ENCODE measurements at regions not wholly inside any gene's neighbourhood (a gene's known extent, or its start where the extent isn't known, plus 50 kb on each side); places are given as distances from the start of the nearest gene placed in this dataset.

DNA sequence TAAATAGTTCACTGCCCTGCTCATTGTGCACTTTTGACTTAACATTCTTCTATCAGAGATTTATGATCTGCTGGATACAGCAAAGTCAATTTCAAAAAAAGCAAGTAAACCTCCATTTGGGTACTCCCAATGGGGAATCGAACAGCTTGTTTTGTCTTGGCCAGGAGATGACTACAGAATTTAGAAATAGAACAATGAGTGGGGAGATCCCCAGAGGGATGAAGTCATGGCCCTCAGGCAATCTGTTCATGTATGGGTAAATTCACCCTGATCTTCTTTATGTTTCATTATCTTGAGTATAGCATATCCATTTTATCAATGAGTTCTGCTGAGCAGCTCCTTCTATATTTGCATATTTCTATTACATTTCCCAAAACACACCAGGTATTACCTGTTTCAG is 1681.9 kb downstream of the HACE1 start:
- 0% methylated on average over 1 of the region's 1 CpG for WGBS
- TF ChIP-seq HNF4G (IDR thresholded peaks at IDR 0.05) = no peak
- no peak for TF ChIP-seq NR2F2 (IDR thresholded peaks at IDR 0.05)
- no peak for TF ChIP-seq ATF3 (IDR thresholded peaks at IDR 0.05)
- no peak for TF ChIP-seq GABPA (IDR thresholded peaks at IDR 0.05 in 1 of 2, conservative IDR thresholded peaks at IDR 0.05 in 1 of 2)
- no peaks in the 10 kb centered on the region for H3K9me3 ChIP-seq (ENCODE audit: control insufficient read depth in 4 of 4, low read length in 3 of 4)
- DNase-seq (ENCODE audit: low spot score) = no peak
- H3K36me3 ChIP-seq (ENCODE audit: control insufficient read depth in 4 of 4, insufficient read depth in 3 of 4, low read depth in 1 of 4, low read length in 3 of 4) = no peaks in the 10 kb centered on the region
- H3K4me3 ChIP-seq (ENCODE audit: low read depth in 1 of 3, low read length in 3 of 3) = no peak overlapping the region
- H3K4me1 ChIP-seq (ENCODE audit: control insufficient read depth in 4 of 4, insufficient read depth in 4 of 4, low read length in 3 of 4) = no peaks in the 10 kb centered on the region
- no peak overlapping the region for H3K27ac ChIP-seq (ENCODE audit: low read depth in 1 of 2, low read length in 2 of 2)
- H3K27me3 ChIP-seq (ENCODE audit: control insufficient read depth in 4 of 4, insufficient read depth in 4 of 4, low read length in 3 of 4) = no peaks in the 10 kb centered on the region
- no peak overlapping the region for H3K9ac ChIP-seq (ENCODE audit: low read depth in 1 of 2, low read length in 2 of 2)

GRCh38 chr6:103175056-103175455 is 1684.7 kb downstream of the HACE1 start:
- Histone ChIP-seq H3K27me3 (ENCODE audit: control insufficient read depth in 4 of 4, insufficient read depth in 4 of 4, low read length in 3 of 4) (no peaks in the 10 kb centered on the region), H3K4me3 (ENCODE audit: low read depth in 1 of 3, low read length in 3 of 3) (no peak overlapping the region), H3K9ac (ENCODE audit: low read depth in 1 of 2, low read length in 2 of 2) (no peak overlapping the region), H3K4me1 (ENCODE audit: control insufficient read depth in 4 of 4, insufficient read depth in 4 of 4, low read length in 3 of 4) (no peaks in the 10 kb centered on the region), H3K27ac (ENCODE audit: low read depth in 1 of 2, low read length in 2 of 2) (no peak overlapping the region), H3K36me3 (ENCODE audit: control insufficient read depth in 4 of 4, insufficient read depth in 3 of 4, low read depth in 1 of 4, low read length in 3 of 4) (no peaks in the 10 kb centered on the region), H3K9me3 (ENCODE audit: control insufficient read depth in 4 of 4, low read length in 3 of 4) (no peaks in the 10 kb centered on the region)
- 60% methylated on average over 1 of the region's 1 CpG for WGBS
- DNase-seq (ENCODE audit: low spot score) = no peak
- no peak for TF ChIP-seq TAF1 (conservative IDR thresholded peaks at IDR 0.05)
- no peak for TF ChIP-seq ATF3 (IDR thresholded peaks at IDR 0.05)
- no peak for TF ChIP-seq ZBTB33 (IDR thresholded peaks at IDR 0.05)
- TF ChIP-seq REST (IDR thresholded peaks at IDR 0.05) = no peak
- TF ChIP-seq EGR1 (IDR thresholded peaks at IDR 0.05; ENCODE audit: low read depth in 2 of 2) = no peak

GRCh38 chr6:103167345-103168071 is 1692.2 kb downstream of the HACE1 start:
- DNase-seq (ENCODE audit: low spot score) = no peak
- Histone ChIP-seq H3K4me3 (ENCODE audit: low read depth in 1 of 3, low read length in 3 of 3) (no peak overlapping the region), H3K27ac (ENCODE audit: low read depth in 1 of 2, low read length in 2 of 2) (no peak overlapping the region), H3K4me1 (ENCODE audit: control insufficient read depth in 4 of 4, insufficient read depth in 4 of 4, low read length in 3 of 4) (peaks cover 0 to 8% (median 3%) of the 10 kb centered on the region in 4 donors), H3K36me3 (ENCODE audit: control insufficient read depth in 4 of 4, insufficient read depth in 3 of 4, low read depth in 1 of 4, low read length in 3 of 4) (no peaks in the 10 kb centered on the region), H3K9me3 (ENCODE audit: control insufficient read depth in 4 of 4, low read length in 3 of 4) (no peaks in the 10 kb centered on the region), H3K27me3 (ENCODE audit: control insufficient read depth in 4 of 4, insufficient read depth in 4 of 4, low read length in 3 of 4) (no peaks in the 10 kb centered on the region), H3K9ac (ENCODE audit: low read depth in 1 of 2, low read length in 2 of 2) (no peak overlapping the region)
- 62% methylated on average over 4 of the region's 4 CpGs for WGBS
- no peak for TF ChIP-seq HNF4G (IDR thresholded peaks at IDR 0.05)
- peak in 1 of 2 donors; percentile 70 for TF ChIP-seq HNF4A (conservative IDR thresholded peaks at IDR 0.05)
- no peak for TF ChIP-seq MAX (IDR thresholded peaks at IDR 0.05)
- peak in 1 of 2 donors; percentile 48 for TF ChIP-seq RXRA (IDR thresholded peaks at IDR 0.05)

Measured in liver (tissue), 7 donors.